ENCODE measurements at regions not wholly inside any gene's neighbourhood (a gene's known extent, or its start where the extent isn't known, plus 50 kb on each side); places are given as distances from the start of the nearest gene placed in this dataset.
"Not testable (repeated sequence)": the region's sequence is repeated elsewhere in the genome, so short reads cannot be mapped to it uniquely, and the experiment has no call there.

GRCh38 chr2:226461981-226462380, 337.6 kb downstream of the IRS1 start:
- TF ChIP-seq CTCF (IDR thresholded peaks at IDR 0.05; ENCODE audit: borderline replicate concordance, insufficient read depth, low read depth, low read length): no peak
- H3K4me3 ChIP-seq (ENCODE audit: low read depth, low read length): no peak overlapping the region

GRCh38 chr2:226456144-226456543, 343.5 kb downstream of the IRS1 start:
- H3K4me3 ChIP-seq (ENCODE audit: low read depth, low read length): not testable (repeated sequence)

GRCh38 chr2:226452768-226453167, 346.9 kb downstream of the IRS1 start:
- TF ChIP-seq CTCF (IDR thresholded peaks at IDR 0.05; ENCODE audit: borderline replicate concordance, insufficient read depth, low read depth, low read length): no peak
- no peak overlapping the region for H3K4me3 ChIP-seq (ENCODE audit: low read depth, low read length)

GRCh38 chr2:226451486-226451885, 348.1 kb downstream of the IRS1 start:
- TF ChIP-seq CTCF (IDR thresholded peaks at IDR 0.05; ENCODE audit: borderline replicate concordance, insufficient read depth, low read depth, low read length): no peak

GRCh38 chr2:226450141-226450540, 349.5 kb downstream of the IRS1 start:
- TF ChIP-seq CTCF (IDR thresholded peaks at IDR 0.05; ENCODE audit: borderline replicate concordance, insufficient read depth, low read depth, low read length): no peak
- H3K4me3 ChIP-seq (ENCODE audit: low read depth, low read length): no peak overlapping the region

More at GRCh38 chr2:226451486-226451885, 348.1 kb downstream of the IRS1 start:
- no peak overlapping the region for H3K4me3 ChIP-seq (ENCODE audit: low read depth, low read length)

GRCh38 chr2:226447338-226448300, 352.0 kb downstream of the IRS1 start:
- H3K4me3 ChIP-seq (ENCODE audit: low read depth, low read length): no peak overlapping the region
- no peak for TF ChIP-seq CTCF (IDR thresholded peaks at IDR 0.05; ENCODE audit: borderline replicate concordance, insufficient read depth, low read depth, low read length)

- TF ChIP-seq CTCF (IDR thresholded peaks at IDR 0.05; ENCODE audit: borderline replicate concordance, insufficient read depth, low read depth, low read length): no peak
Measured at GRCh38 chr2:226446406-226447001, 353.1 kb downstream of the IRS1 start.

More at GRCh38 chr2:226446406-226447001, 353.1 kb downstream of the IRS1 start:
- no peak overlapping the region for H3K4me3 ChIP-seq (ENCODE audit: low read depth, low read length)

All from GM12875 (cell line).